HL-60 (cell line): ENCODE measurements at regions not wholly inside any gene's neighbourhood (a gene's known extent, or its start where the extent isn't known, plus 50 kb on each side); places are given as distances from the start of the nearest gene placed in this dataset.

Experiments
- GABPA ChIP-seq: IDR thresholded peaks from 2 replicates; pipeline ENCODE4 v1.6.1; 2012; ENCODE audit warnings: low read depth
- POLR2AphosphoS5 ChIP-seq: IDR thresholded peaks from 2 replicates; pipeline ENCODE4 v1.6.1; 2012; ENCODE audit warnings: low read depth
- SPI1 ChIP-seq: IDR thresholded peaks from 2 replicates; pipeline ENCODE4 v1.6.1; 2012; ENCODE audit warnings: low read depth, mild to moderate bottlenecking, borderline replicate concordance
- TF ChIP-seq, protein P1 (sequence below): IDR thresholded peaks from one replicate; pipeline ENCODE4 v1.5.1; 2011; ENCODE audit warnings: low read length, control low read depth, inconsistent platforms; ENCODE audit not compliant: insufficient read depth
- TF ChIP-seq, protein P2 (sequence below): IDR thresholded peaks from 2 replicates; pipeline ENCODE4 v1.6.1; 2012; ENCODE audit warnings: low read depth; ENCODE audit not compliant: insufficient replicate concordance

GRCh38 chr15:69898243-69898642, 199.5 kb downstream of the TLE3 start:
- TF ChIP-seq POLR2AphosphoS5, result no peak
- TF ChIP-seq, protein P1, sequence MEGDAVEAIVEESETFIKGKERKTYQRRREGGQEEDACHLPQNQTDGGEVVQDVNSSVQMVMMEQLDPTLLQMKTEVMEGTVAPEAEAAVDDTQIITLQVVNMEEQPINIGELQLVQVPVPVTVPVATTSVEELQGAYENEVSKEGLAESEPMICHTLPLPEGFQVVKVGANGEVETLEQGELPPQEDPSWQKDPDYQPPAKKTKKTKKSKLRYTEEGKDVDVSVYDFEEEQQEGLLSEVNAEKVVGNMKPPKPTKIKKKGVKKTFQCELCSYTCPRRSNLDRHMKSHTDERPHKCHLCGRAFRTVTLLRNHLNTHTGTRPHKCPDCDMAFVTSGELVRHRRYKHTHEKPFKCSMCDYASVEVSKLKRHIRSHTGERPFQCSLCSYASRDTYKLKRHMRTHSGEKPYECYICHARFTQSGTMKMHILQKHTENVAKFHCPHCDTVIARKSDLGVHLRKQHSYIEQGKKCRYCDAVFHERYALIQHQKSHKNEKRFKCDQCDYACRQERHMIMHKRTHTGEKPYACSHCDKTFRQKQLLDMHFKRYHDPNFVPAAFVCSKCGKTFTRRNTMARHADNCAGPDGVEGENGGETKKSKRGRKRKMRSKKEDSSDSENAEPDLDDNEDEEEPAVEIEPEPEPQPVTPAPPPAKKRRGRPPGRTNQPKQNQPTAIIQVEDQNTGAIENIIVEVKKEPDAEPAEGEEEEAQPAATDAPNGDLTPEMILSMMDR, result no peak
- TF ChIP-seq SPI1, result no peak
- TF ChIP-seq, protein P2, sequence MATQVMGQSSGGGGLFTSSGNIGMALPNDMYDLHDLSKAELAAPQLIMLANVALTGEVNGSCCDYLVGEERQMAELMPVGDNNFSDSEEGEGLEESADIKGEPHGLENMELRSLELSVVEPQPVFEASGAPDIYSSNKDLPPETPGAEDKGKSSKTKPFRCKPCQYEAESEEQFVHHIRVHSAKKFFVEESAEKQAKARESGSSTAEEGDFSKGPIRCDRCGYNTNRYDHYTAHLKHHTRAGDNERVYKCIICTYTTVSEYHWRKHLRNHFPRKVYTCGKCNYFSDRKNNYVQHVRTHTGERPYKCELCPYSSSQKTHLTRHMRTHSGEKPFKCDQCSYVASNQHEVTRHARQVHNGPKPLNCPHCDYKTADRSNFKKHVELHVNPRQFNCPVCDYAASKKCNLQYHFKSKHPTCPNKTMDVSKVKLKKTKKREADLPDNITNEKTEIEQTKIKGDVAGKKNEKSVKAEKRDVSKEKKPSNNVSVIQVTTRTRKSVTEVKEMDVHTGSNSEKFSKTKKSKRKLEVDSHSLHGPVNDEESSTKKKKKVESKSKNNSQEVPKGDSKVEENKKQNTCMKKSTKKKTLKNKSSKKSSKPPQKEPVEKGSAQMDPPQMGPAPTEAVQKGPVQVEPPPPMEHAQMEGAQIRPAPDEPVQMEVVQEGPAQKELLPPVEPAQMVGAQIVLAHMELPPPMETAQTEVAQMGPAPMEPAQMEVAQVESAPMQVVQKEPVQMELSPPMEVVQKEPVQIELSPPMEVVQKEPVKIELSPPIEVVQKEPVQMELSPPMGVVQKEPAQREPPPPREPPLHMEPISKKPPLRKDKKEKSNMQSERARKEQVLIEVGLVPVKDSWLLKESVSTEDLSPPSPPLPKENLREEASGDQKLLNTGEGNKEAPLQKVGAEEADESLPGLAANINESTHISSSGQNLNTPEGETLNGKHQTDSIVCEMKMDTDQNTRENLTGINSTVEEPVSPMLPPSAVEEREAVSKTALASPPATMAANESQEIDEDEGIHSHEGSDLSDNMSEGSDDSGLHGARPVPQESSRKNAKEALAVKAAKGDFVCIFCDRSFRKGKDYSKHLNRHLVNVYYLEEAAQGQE, result no peak
- no peak for TF ChIP-seq GABPA
